ENCODE measurements at regions not wholly inside any gene's neighbourhood (a gene's known extent, or its start where the extent isn't known, plus 50 kb on each side); places are given as distances from the start of the nearest gene placed in this dataset.
A peak's percentile ranks its signal among the peaks of the same experiment; 100 is the strongest.

DNA sequence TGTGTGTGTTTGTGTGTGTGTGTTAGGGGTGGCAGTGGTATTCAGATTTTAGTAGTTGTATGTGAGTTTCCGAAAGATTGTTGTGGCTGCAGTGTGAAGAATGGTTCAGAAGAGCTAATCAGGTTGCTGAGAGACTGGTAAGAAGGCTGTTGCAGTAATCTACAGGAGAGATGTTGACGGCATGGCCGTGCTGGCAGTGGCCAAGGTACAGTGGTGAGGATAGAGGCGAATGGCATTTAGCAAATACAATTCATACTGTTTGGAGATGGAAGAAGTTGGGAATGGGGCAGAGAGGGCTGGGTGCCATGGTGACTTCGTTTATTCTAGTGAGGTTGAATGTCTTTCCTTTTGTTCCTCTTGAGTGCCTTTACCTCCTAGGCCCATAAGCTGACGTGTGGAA, 77.5 kb upstream of the SPATA31D4 start:
- TF ChIP-seq, protein P1, sequence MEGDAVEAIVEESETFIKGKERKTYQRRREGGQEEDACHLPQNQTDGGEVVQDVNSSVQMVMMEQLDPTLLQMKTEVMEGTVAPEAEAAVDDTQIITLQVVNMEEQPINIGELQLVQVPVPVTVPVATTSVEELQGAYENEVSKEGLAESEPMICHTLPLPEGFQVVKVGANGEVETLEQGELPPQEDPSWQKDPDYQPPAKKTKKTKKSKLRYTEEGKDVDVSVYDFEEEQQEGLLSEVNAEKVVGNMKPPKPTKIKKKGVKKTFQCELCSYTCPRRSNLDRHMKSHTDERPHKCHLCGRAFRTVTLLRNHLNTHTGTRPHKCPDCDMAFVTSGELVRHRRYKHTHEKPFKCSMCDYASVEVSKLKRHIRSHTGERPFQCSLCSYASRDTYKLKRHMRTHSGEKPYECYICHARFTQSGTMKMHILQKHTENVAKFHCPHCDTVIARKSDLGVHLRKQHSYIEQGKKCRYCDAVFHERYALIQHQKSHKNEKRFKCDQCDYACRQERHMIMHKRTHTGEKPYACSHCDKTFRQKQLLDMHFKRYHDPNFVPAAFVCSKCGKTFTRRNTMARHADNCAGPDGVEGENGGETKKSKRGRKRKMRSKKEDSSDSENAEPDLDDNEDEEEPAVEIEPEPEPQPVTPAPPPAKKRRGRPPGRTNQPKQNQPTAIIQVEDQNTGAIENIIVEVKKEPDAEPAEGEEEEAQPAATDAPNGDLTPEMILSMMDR (IDR thresholded peaks at IDR 0.05; ENCODE audit: low read depth, low read length, missing control alignments), result no peak
- no peaks in the 10 kb centered on the region for H3K27me3 ChIP-seq (replicated peaks)
- in situ Hi-C loops (cut with HindIII; ENCODE audit: low pct_ligation_motif_present, low sequenced_read_pairs), result no loop called here
- no peak overlapping the region for H3K27ac ChIP-seq
- no peak overlapping the region for H3K4me3 ChIP-seq (ENCODE audit: low read depth, low read length)
- DNase-seq, result no peak
- no peaks in the 10 kb centered on the region for H3K36me3 ChIP-seq (replicated peaks)

DNA sequence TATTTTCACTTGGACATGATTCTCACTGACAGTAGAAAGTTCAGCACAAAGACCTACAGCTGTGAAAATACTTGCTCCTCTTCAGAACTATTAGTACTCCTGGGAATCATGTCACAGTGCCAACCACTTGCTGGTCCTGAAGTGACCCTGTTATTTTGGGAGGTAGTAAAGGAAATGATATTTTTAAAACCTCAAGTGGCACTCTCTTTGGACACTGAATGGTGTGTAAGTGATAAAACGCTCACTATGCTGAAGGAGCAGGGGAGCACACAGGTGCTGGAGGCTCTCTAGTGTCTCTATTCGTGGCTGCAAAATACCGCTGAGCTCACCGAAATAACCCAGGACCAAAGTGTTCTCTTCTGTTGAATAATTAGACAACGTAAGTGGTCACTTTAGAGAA, 76.9 kb upstream of the SPATA31D4 start:
- Histone ChIP-seq H3K4me3 (ENCODE audit: low read depth, low read length) (no peak overlapping the region), H3K27ac (no peak overlapping the region), H3K36me3 (replicated peaks) (no peaks in the 10 kb centered on the region), H3K27me3 (replicated peaks) (no peaks in the 10 kb centered on the region)
- no peak for DNase-seq
- in situ Hi-C loops (cut with HindIII; ENCODE audit: low pct_ligation_motif_present, low sequenced_read_pairs), result no loop called here
- TF ChIP-seq, protein P1 (IDR thresholded peaks at IDR 0.05; ENCODE audit: low read depth, low read length, missing control alignments), result no peak

DNA sequence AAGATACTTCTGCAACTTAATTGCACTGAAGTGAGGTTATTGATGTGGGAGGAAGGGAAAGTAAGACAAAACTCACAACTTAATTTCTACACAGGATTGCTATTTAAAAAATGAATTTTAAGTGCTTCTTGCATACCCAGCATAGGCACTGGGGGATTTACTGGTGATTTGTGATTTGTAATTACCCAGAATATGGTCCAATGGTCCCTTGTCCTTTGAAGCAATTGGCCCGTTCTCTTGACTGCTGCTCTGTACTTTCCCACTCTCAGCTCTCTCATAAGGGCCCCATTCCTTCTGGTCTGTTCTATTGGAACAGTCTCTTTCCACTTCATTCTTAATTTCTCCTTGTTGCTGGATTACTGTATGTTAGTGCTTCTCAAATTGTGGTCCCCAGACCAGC, 75.4 kb upstream of the SPATA31D4 start:
- in situ Hi-C loops (cut with HindIII; ENCODE audit: low pct_ligation_motif_present, low sequenced_read_pairs), result no loop called here
- H3K27me3 ChIP-seq (replicated peaks), result no peaks in the 10 kb centered on the region
- H3K4me3 ChIP-seq (ENCODE audit: low read depth, low read length), result no peak overlapping the region
- no peaks in the 10 kb centered on the region for H3K36me3 ChIP-seq (replicated peaks)
- TF ChIP-seq, protein P1 (IDR thresholded peaks at IDR 0.05; ENCODE audit: low read depth, low read length, missing control alignments), result no peak
- H3K27ac ChIP-seq, result no peak overlapping the region
- DNase-seq, result no peak

DNA sequence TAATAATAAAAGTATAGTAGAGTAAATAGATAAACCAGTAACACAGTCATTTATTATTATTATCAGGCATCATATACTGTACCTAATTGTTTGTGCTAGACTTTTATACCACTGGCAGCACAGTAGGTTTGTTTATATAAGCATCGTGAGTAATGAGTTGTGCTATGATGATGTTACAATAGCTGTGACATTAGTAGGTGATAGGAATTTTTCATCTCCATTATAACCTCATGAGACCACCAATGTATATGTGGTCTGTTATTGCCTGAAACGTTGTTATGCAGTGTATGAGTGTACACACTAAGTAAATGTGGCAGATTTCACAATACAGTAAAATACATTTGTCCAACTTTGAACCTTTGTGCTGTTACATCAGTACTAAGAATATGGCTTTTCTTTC, 72.7 kb upstream of the SPATA31D4 start:
- H3K36me3 ChIP-seq (replicated peaks), result no peaks in the 10 kb centered on the region
- peak; percentile 72 for DNase-seq
- no peak overlapping the region for H3K4me3 ChIP-seq (ENCODE audit: low read depth, low read length)
- H3K27ac ChIP-seq, result peak overlapping the region; percentile 34
- TF ChIP-seq, protein P1 (IDR thresholded peaks at IDR 0.05; ENCODE audit: low read depth, low read length, missing control alignments), result no peak
- no peaks in the 10 kb centered on the region for H3K27me3 ChIP-seq (replicated peaks)
- in situ Hi-C loops (cut with HindIII; ENCODE audit: low pct_ligation_motif_present, low sequenced_read_pairs), result no loop called here

DNA sequence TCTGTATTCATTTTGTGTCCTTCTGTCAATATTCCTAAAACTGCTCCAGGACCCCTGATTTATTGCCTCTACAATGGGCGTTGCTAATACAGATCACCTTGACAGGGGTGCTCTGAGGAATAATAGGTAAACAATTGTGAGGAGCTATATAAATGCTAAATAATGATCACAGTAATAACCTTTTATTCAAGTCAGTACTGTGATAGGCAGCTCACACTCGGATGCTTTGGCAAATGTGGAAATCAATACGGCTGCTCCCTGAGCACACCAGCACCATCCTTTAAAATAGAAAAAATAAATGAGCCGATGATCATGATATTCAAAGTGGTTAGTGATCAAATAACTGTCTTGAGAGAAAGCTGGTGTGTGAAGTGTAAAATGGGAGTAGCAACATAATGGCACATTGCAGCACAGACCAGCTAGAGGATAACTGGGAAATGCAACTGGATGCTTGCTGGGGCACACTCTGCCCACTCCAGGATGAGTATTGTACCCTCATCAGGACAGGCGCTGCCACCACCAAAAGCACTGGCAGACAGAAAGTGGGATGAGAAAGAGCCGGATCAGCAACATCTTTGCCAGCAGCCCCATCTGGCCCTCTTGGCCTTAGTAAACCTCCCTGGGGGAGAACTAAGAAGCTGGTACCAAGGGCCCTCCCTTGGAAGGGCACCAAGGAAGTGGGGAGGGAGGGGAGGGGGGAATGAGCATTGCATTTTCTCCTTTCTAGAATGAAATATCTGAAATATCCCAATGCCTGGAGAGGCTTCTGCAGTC, 69.4 kb upstream of the SPATA31D4 start:
- in situ Hi-C loops (cut with HindIII; ENCODE audit: low pct_ligation_motif_present, low sequenced_read_pairs), result no loop called here
- Histone ChIP-seq H3K36me3 (replicated peaks) (no peaks in the 10 kb centered on the region), H3K4me3 (ENCODE audit: low read depth, low read length) (no peak overlapping the region), H3K27me3 (replicated peaks) (no peaks in the 10 kb centered on the region), H3K27ac (no peak overlapping the region)
- TF ChIP-seq, protein P1 (IDR thresholded peaks at IDR 0.05; ENCODE audit: low read depth, low read length, missing control alignments), result no peak
- DNase-seq, result no peak

DNA sequence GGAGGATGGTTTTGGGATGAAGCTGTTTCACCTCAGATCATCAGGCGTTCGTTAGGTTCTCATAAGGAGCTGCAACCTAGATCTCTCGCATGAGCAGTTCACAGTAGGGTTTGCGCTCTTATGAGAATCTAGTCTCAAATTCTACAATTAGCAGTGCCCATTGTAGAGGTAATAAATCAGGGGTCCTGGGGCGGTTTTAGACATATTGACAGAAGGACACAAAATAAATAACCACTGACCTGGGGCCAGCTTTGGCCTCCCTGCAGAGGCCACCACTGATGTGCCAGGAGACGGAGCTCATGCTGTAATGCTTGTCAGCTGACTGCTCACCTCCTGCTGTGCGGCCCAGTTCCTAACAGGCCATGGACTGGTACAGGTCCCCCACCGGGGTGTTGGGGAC, 67.6 kb upstream of the SPATA31D4 start:
- TF ChIP-seq, protein P1 (IDR thresholded peaks at IDR 0.05; ENCODE audit: low read depth, low read length, missing control alignments), result no peak
- Histone ChIP-seq H3K27me3 (replicated peaks) (no peaks in the 10 kb centered on the region), H3K36me3 (replicated peaks) (no peaks in the 10 kb centered on the region), H3K4me3 (ENCODE audit: low read depth, low read length) (no peak overlapping the region), H3K27ac (no peak overlapping the region)
- DNase-seq, result no peak
- in situ Hi-C loops (cut with HindIII; ENCODE audit: low pct_ligation_motif_present, low sequenced_read_pairs), result no loop called here
